A673 (cell line): ENCODE measurements at regions not wholly inside any gene's neighbourhood (a gene's known extent, or its start where the extent isn't known, plus 50 kb on each side); places are given as distances from the start of the nearest gene placed in this dataset.

Experiments used
- CTCF ChIP-seq: fragments of 300-800, 200-600 bp; sonication (generic); conservative IDR thresholded peaks from 2 replicates; pipeline ENCODE4 v1.5.1; 2017; ENCODE audit warnings: low read depth, mild to moderate bottlenecking, antibody characterized with exemption, low read length, moderate library complexity, mixed read lengths
- EZH2 ChIP-seq: fragments of 200-600 bp; sonication (generic); IDR thresholded peaks from 2 replicates; pipeline ENCODE4 v1.6.1; 2017; ENCODE audit warnings: borderline replicate concordance, low read depth, mild to moderate bottlenecking, mixed read lengths, antibody characterized with exemption, low read length; ENCODE audit not compliant: poor library complexity, severe bottlenecking

DNA sequence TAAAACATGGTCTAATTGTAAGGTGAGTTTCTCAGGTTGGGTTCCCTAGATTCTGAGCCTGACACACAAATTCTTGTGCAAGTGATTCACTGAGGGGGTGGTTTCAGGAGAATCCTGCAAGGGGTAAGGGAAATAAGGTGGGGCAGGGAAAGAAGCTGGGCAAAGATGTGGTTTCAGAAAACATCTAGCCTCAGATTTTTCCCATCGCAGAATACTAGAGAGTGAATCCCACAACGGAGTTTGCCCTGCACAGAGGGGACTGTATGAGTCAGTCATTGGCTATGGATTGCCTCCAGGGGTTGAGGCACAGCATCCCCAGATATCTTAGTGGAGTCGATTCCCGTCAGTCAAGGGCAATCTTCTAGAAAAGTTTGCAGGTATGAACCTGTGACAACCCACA lies 65.2 kb downstream of the PRL start:
- TF ChIP-seq CTCF (no peak), EZH2 (no peak)
